ENCODE measurements at regions not wholly inside any gene's neighbourhood (a gene's known extent, or its start where the extent isn't known, plus 50 kb on each side); places are given as distances from the start of the nearest gene placed in this dataset.

- 67 to 83% (median 70%) methylated on average over 2 to 6 of the region's 6 CpGs for WGBS, 5 donors
These were observed 92.0 kb upstream of the LINGO1 start for GRCh38 chr15:77724715-77725114.

GRCh38 chr15:77723756-77724155, 91.0 kb upstream of the LINGO1 start:
- Histone ChIP-seq H3K4me1 (no peaks in the 10 kb centered on the region), H3K36me3 (no peaks in the 10 kb centered on the region), H3K27ac (no peak overlapping the region), H3K4me3 (no peak overlapping the region), H3K9me3 (no peaks in the 10 kb centered on the region), H3K27me3 (peaks cover 0 to 53% (median 23%) of the 10 kb centered on the region in 3 donors)
- WGBS, 5 donors: 80 to 82% (median 81%) methylated on average over 16 of the region's 16 CpGs
- intact Hi-C loops (cut with DNase I; ENCODE audit: low total_unique reads): no loop called here
- no peak for DNase-seq
- TF ChIP-seq CTCF (IDR thresholded peaks at IDR 0.05) (no peak), POLR2A (IDR thresholded peaks at IDR 0.05) (no peak), EP300 (IDR thresholded peaks at IDR 0.05) (no peak), POLR2AphosphoS5 (IDR thresholded peaks at IDR 0.05) (no peak)

More at GRCh38 chr15:77724715-77725114, 92.0 kb upstream of the LINGO1 start:
- intact Hi-C loops (cut with DNase I; ENCODE audit: low total_unique reads): no loop called here
- no peaks in the 10 kb centered on the region for H3K9me3 ChIP-seq
- DNase-seq: no peak
- peaks cover 0 to 53% (median 23%) of the 10 kb centered on the region in 3 donors for H3K27me3 ChIP-seq
- H3K36me3 ChIP-seq: no peaks in the 10 kb centered on the region
- H3K4me1 ChIP-seq: no peaks in the 10 kb centered on the region
- H3K27ac ChIP-seq: no peak overlapping the region
- H3K4me3 ChIP-seq: no peak overlapping the region
- TF ChIP-seq POLR2A (IDR thresholded peaks at IDR 0.05) (no peak), EP300 (IDR thresholded peaks at IDR 0.05) (no peak), POLR2AphosphoS5 (IDR thresholded peaks at IDR 0.05) (no peak), CTCF (IDR thresholded peaks at IDR 0.05) (no peak)

GRCh38 chr15:77722759-77723460, 90.2 kb upstream of the LINGO1 start:
- DNase-seq: no peak
- no peaks in the 10 kb centered on the region for H3K9me3 ChIP-seq
- peaks cover 0 to 53% (median 20%) of the 10 kb centered on the region in 3 donors for H3K27me3 ChIP-seq
- no peaks in the 10 kb centered on the region for H3K36me3 ChIP-seq
- no peaks in the 10 kb centered on the region for H3K4me1 ChIP-seq
- TF ChIP-seq CTCF (IDR thresholded peaks at IDR 0.05) (no peak), POLR2AphosphoS5 (IDR thresholded peaks at IDR 0.05) (no peak), EP300 (IDR thresholded peaks at IDR 0.05) (no peak), POLR2A (IDR thresholded peaks at IDR 0.05) (no peak)
- WGBS, 5 donors: 61 to 74% (median 65%) methylated on average over 14 to 18 of the region's 18 CpGs
- intact Hi-C loops (cut with DNase I; ENCODE audit: low total_unique reads): no loop called here
- no peak overlapping the region for H3K27ac ChIP-seq
- no peak overlapping the region for H3K4me3 ChIP-seq

GRCh38 chr15:77721963-77722362, 89.3 kb upstream of the LINGO1 start:
- WGBS, 5 donors: 43 to 83% (median 52%) methylated on average over 7 of the region's 7 CpGs
- H3K4me3 ChIP-seq: no peak overlapping the region
- intact Hi-C loops (cut with DNase I; ENCODE audit: low total_unique reads): no loop called here

More at GRCh38 chr15:77721963-77722362, 89.3 kb upstream of the LINGO1 start:
- peaks cover 0 to 59% (median 20%) of the 10 kb centered on the region in 3 donors for H3K27me3 ChIP-seq
- TF ChIP-seq EP300 (IDR thresholded peaks at IDR 0.05) (no peak), CTCF (IDR thresholded peaks at IDR 0.05) (no peak), POLR2A (IDR thresholded peaks at IDR 0.05) (no peak), POLR2AphosphoS5 (IDR thresholded peaks at IDR 0.05) (no peak)
- H3K27ac ChIP-seq: no peak overlapping the region
- DNase-seq: no peak
- no peaks in the 10 kb centered on the region for H3K36me3 ChIP-seq
- H3K4me1 ChIP-seq: no peaks in the 10 kb centered on the region
- no peaks in the 10 kb centered on the region for H3K9me3 ChIP-seq
